WTC11 (cell line): ENCODE measurements at regions not wholly inside any gene's neighbourhood (a gene's known extent, or its start where the extent isn't known, plus 50 kb on each side); places are given as distances from the start of the nearest gene placed in this dataset.

ENCODE experiments used
- ATAC-seq: fragments of 200-7000 bp; cut with Tn5 transposase; 2 replicates; pipeline ENCODE4 v1.10.0; 2021; ENCODE audit warnings: mild to moderate bottlenecking, moderate library complexity
- CTCF ChIA-PET: fragments of 300-600 bp; sonication (Branson Sonifier 250); formaldehyde crosslinking; loops from one replicate; lab custom pipeline; 2021; ENCODE audit warnings: antibody characterized with exemption; lab: Charles Lee
- POLR2A ChIA-PET: fragments of 350-600 bp; sonication (Branson Sonifier 250); formaldehyde crosslinking; loops from one replicate; lab custom pipeline; 2021; ENCODE audit warnings: antibody characterized with exemption; lab: Charles Lee
- DNase-seq: peaks from one replicate; pipeline ENCODE4 v3.0.0; 2021; ENCODE audit warnings: low spot score
- H3K27ac Mint-ChIP-seq: 2 replicates; pipeline ENCODE4 v1.8.0; 2021; ENCODE audit warnings: mixed read lengths
- H3K27me3 Mint-ChIP-seq: 2 replicates; pipeline ENCODE4 v1.8.0; 2021; ENCODE audit warnings: low read depth, mild to moderate bottlenecking, moderate library complexity, mixed read lengths
- H3K36me3 Mint-ChIP-seq: 2 replicates; pipeline ENCODE4 v1.8.0; 2021; ENCODE audit warnings: mixed read lengths
- H3K4me1 Mint-ChIP-seq: 2 replicates; pipeline ENCODE4 v1.8.0; 2022; ENCODE audit warnings: mixed read lengths
- H3K4me3 Mint-ChIP-seq: 2 replicates; pipeline ENCODE4 v1.8.0; 2021; ENCODE audit warnings: mild to moderate bottlenecking, moderate library complexity, mixed read lengths
- H3K9me3 Mint-ChIP-seq: 2 replicates; pipeline ENCODE4 v1.8.0; 2021; ENCODE audit warnings: mixed read lengths
- CREB1 ChIP-seq: sonication (generic); formaldehyde crosslinking; IDR thresholded peaks from 2 replicates; pipeline ENCODE4 v1.8.0; 2023; ENCODE audit warnings: mild to moderate bottlenecking, missing genetic modification reagents
- MYBL2 ChIP-seq: sonication (generic); formaldehyde crosslinking; IDR thresholded peaks from 2 replicates; pipeline ENCODE4 v1.8.1; 2023; ENCODE audit warnings: mild to moderate bottlenecking, moderate library complexity, missing genetic modification reagents
- RORB ChIP-seq: fragments of 250-450 bp; sonication (Bioruptor Pico); IDR thresholded peaks from 2 replicates; pipeline ENCODE4 v1.9.0; 2021; ENCODE audit warnings: mild to moderate bottlenecking
- SMAD4 ChIP-seq: sonication (generic); formaldehyde crosslinking; IDR thresholded peaks from 2 replicates; pipeline ENCODE4 v1.8.0; 2022; ENCODE audit warnings: mild to moderate bottlenecking, missing genetic modification reagents
- SOX15 ChIP-seq: fragments of 250-450 bp; sonication (Bioruptor Pico); IDR thresholded peaks from 2 replicates; pipeline ENCODE4 v1.9.0; 2021; ENCODE audit warnings: mild to moderate bottlenecking
- TEAD4 ChIP-seq: sonication (generic); formaldehyde crosslinking; IDR thresholded peaks from 2 replicates; pipeline ENCODE4 v1.8.0; 2022; ENCODE audit warnings: mild to moderate bottlenecking, missing genetic modification reagents
- TP53 ChIP-seq: sonication (generic); formaldehyde crosslinking; IDR thresholded peaks from 2 replicates; pipeline ENCODE4 v1.8.1; 2023; ENCODE audit warnings: mild to moderate bottlenecking, missing genetic modification reagents
- ZNF396 ChIP-seq: fragments of 250-450 bp; sonication (Bioruptor Pico); IDR thresholded peaks from 2 replicates; pipeline ENCODE4 v1.8.0; 2021; ENCODE audit warnings: mild to moderate bottlenecking, moderate library complexity, borderline replicate concordance
- TF ChIP-seq, protein P1 (sequence below): sonication (generic); formaldehyde crosslinking; IDR thresholded peaks from 2 replicates; pipeline ENCODE4 v1.8.1; 2023; ENCODE audit warnings: mild to moderate bottlenecking, missing genetic modification reagents, borderline replicate concordance
- TF ChIP-seq, protein P2 (sequence below): sonication (generic); formaldehyde crosslinking; IDR thresholded peaks from 2 replicates; pipeline ENCODE4 v1.8.0; 2023; ENCODE audit warnings: missing genetic modification reagents, mild to moderate bottlenecking, borderline replicate concordance
- TF ChIP-seq, protein P3 (sequence below): sonication (generic); formaldehyde crosslinking; IDR thresholded peaks from 2 replicates; pipeline ENCODE4 v1.8.0; 2022; ENCODE audit warnings: mild to moderate bottlenecking, missing genetic modification reagents
- TF ChIP-seq, protein P4 (sequence below): sonication (generic); formaldehyde crosslinking; IDR thresholded peaks from 2 replicates; pipeline ENCODE4 v1.8.1; 2022; ENCODE audit warnings: low read depth, missing genetic modification reagents, borderline replicate concordance
- TF ChIP-seq, protein P5 (sequence below): sonication (generic); formaldehyde crosslinking; IDR thresholded peaks from 2 replicates; pipeline ENCODE4 v1.8.0; 2022; ENCODE audit warnings: mild to moderate bottlenecking, missing genetic modification reagents
- TF ChIP-seq, protein P6 (sequence below): fragments of 250-450 bp; sonication (Bioruptor Pico); IDR thresholded peaks from 2 replicates; pipeline ENCODE4 v1.9.0; 2021; ENCODE audit warnings: moderate library complexity, mild to moderate bottlenecking, inconsistent platforms, borderline replicate concordance
- TF ChIP-seq, protein P7 (sequence below): sonication (generic); formaldehyde crosslinking; IDR thresholded peaks from 2 replicates; pipeline ENCODE4 v1.8.0; 2022; ENCODE audit warnings: mild to moderate bottlenecking, missing genetic modification reagents

DNA sequence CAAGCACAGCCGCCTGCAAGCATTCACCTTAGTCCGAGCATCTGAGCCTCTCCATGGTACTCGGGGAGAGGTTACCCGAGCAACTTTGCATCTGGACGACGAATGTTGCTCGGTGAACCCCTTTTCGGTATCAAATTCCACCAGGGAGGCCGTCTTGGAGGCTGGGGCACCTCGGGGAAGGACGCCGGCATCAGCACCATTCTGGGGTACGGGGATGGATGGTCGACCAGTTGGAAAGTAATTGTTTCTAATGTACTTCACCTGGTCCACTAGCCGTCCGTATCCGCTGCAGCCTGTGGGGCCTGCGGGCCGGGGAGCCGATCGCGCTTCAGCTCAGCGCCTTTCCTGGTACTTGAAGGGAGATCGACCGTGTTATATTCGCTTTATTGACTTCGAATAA, 161.7 kb upstream of the RTL1 start:
- Mint-ChIP-seq H3K4me3 (no peak overlapping the region), H3K27me3 (no peaks in the 10 kb centered on the region; the same call in 1 of the 2 replicates), H3K9me3 (peaks cover 6% of the 10 kb centered on the region; the same call in 1 of the 2 replicates), H3K27ac (no peak overlapping the region), H3K4me1 (peaks cover 1% of the 10 kb centered on the region; the same call in 1 of the 2 replicates), H3K36me3 (peaks cover 42% of the 10 kb centered on the region)
- POLR2A ChIA-PET: no interaction called here
- ATAC-seq (no peak), DNase-seq (no peak)
- CTCF ChIA-PET: no interaction called here
- no peak for TF ChIP-seq TP53
- TF ChIP-seq MYBL2 (CRISPR knock-in tag): no peak
- TF ChIP-seq, protein P1, sequence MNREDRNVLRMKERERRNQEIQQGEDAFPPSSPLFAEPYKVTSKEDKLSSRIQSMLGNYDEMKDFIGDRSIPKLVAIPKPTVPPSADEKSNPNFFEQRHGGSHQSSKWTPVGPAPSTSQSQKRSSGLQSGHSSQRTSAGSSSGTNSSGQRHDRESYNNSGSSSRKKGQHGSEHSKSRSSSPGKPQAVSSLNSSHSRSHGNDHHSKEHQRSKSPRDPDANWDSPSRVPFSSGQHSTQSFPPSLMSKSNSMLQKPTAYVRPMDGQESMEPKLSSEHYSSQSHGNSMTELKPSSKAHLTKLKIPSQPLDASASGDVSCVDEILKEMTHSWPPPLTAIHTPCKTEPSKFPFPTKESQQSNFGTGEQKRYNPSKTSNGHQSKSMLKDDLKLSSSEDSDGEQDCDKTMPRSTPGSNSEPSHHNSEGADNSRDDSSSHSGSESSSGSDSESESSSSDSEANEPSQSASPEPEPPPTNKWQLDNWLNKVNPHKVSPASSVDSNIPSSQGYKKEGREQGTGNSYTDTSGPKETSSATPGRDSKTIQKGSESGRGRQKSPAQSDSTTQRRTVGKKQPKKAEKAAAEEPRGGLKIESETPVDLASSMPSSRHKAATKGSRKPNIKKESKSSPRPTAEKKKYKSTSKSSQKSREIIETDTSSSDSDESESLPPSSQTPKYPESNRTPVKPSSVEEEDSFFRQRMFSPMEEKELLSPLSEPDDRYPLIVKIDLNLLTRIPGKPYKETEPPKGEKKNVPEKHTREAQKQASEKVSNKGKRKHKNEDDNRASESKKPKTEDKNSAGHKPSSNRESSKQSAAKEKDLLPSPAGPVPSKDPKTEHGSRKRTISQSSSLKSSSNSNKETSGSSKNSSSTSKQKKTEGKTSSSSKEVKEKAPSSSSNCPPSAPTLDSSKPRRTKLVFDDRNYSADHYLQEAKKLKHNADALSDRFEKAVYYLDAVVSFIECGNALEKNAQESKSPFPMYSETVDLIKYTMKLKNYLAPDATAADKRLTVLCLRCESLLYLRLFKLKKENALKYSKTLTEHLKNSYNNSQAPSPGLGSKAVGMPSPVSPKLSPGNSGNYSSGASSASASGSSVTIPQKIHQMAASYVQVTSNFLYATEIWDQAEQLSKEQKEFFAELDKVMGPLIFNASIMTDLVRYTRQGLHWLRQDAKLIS (CRISPR knock-in tag): no peak
- TF ChIP-seq, protein P2, sequence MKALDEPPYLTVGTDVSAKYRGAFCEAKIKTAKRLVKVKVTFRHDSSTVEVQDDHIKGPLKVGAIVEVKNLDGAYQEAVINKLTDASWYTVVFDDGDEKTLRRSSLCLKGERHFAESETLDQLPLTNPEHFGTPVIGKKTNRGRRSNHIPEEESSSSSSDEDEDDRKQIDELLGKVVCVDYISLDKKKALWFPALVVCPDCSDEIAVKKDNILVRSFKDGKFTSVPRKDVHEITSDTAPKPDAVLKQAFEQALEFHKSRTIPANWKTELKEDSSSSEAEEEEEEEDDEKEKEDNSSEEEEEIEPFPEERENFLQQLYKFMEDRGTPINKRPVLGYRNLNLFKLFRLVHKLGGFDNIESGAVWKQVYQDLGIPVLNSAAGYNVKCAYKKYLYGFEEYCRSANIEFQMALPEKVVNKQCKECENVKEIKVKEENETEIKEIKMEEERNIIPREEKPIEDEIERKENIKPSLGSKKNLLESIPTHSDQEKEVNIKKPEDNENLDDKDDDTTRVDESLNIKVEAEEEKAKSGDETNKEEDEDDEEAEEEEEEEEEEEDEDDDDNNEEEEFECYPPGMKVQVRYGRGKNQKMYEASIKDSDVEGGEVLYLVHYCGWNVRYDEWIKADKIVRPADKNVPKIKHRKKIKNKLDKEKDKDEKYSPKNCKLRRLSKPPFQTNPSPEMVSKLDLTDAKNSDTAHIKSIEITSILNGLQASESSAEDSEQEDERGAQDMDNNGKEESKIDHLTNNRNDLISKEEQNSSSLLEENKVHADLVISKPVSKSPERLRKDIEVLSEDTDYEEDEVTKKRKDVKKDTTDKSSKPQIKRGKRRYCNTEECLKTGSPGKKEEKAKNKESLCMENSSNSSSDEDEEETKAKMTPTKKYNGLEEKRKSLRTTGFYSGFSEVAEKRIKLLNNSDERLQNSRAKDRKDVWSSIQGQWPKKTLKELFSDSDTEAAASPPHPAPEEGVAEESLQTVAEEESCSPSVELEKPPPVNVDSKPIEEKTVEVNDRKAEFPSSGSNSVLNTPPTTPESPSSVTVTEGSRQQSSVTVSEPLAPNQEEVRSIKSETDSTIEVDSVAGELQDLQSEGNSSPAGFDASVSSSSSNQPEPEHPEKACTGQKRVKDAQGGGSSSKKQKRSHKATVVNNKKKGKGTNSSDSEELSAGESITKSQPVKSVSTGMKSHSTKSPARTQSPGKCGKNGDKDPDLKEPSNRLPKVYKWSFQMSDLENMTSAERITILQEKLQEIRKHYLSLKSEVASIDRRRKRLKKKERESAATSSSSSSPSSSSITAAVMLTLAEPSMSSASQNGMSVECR: no peak

DNA sequence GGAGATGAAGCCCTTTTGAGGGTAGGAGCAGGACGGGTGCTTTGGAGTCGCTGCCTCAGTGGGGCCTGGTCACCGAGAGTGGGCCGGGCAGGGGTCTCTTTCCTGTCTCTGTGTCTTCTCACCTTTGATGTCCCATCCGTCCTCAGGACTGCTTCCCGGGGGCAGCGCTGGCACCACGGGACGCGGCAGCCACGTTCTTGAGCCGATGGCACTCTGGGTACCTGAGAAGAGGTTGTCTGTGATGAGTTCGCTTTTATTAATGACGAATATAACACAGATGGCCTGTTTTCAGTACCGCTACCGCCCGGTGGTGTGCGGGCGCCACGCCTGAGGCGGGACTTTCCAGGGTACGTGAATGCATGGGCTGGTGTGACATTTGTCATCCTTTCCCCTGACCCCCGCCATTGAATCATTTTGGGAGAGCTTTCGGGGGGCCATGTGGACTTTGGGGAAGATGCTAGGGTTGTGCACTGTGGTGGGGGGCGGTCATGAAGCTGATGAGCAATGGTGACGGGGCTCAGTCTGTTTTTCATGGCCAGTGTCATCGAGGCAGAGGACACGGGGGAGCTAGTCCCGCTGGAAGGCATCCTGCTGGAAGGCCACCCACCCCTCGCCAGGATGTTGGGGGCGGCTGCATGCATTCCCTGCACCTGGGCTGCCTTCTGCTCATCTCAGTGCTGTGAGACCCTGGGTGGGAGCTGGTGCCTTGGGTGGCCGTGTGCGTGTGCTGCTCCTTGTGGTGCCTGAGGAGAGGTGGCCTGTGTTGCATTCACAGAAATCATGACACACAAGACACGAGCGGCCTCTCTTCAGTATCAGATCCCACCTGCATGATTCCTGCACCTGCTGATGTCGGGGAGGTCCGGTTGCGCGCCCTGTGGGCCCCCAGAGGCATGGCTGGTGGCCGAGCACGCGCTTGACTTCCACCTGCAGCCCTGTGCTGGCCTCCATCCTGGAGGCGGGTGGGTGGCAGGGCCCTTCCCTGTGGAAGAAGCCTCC, 162.5 kb upstream of the RTL1 start:
- Mint-ChIP-seq H3K9me3 (peaks cover 6% of the 10 kb centered on the region; the same call in 1 of the 2 replicates), H3K27me3 (no peaks in the 10 kb centered on the region; the same call in 1 of the 2 replicates), H3K27ac (no peak overlapping the region), H3K36me3 (peaks cover 35% of the 10 kb centered on the region), H3K4me1 (peaks cover 3% of the 10 kb centered on the region; the same call in 1 of the 2 replicates), H3K4me3 (no peak overlapping the region)
- ChIA-PET POLR2A (no interaction called here), CTCF (no interaction called here)
- TF ChIP-seq, protein P3, sequence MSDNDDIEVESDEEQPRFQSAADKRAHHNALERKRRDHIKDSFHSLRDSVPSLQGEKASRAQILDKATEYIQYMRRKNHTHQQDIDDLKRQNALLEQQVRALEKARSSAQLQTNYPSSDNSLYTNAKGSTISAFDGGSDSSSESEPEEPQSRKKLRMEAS (CRISPR knock-in tag): no peak
- TF ChIP-seq TEAD4 (CRISPR knock-in tag): no peak
- no peak for TF ChIP-seq CREB1
- TF ChIP-seq RORB (CRISPR knock-in tag): no peak
- TF ChIP-seq SOX15 (CRISPR knock-in tag): no peak
- TF ChIP-seq SMAD4 (CRISPR knock-in tag): no peak
- TF ChIP-seq ZNF396 (CRISPR knock-in tag): no peak
- TF ChIP-seq, protein P4, sequence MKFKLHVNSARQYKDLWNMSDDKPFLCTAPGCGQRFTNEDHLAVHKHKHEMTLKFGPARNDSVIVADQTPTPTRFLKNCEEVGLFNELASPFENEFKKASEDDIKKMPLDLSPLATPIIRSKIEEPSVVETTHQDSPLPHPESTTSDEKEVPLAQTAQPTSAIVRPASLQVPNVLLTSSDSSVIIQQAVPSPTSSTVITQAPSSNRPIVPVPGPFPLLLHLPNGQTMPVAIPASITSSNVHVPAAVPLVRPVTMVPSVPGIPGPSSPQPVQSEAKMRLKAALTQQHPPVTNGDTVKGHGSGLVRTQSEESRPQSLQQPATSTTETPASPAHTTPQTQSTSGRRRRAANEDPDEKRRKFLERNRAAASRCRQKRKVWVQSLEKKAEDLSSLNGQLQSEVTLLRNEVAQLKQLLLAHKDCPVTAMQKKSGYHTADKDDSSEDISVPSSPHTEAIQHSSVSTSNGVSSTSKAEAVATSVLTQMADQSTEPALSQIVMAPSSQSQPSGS (CRISPR knock-in tag): no peak
- TF ChIP-seq, protein P5, sequence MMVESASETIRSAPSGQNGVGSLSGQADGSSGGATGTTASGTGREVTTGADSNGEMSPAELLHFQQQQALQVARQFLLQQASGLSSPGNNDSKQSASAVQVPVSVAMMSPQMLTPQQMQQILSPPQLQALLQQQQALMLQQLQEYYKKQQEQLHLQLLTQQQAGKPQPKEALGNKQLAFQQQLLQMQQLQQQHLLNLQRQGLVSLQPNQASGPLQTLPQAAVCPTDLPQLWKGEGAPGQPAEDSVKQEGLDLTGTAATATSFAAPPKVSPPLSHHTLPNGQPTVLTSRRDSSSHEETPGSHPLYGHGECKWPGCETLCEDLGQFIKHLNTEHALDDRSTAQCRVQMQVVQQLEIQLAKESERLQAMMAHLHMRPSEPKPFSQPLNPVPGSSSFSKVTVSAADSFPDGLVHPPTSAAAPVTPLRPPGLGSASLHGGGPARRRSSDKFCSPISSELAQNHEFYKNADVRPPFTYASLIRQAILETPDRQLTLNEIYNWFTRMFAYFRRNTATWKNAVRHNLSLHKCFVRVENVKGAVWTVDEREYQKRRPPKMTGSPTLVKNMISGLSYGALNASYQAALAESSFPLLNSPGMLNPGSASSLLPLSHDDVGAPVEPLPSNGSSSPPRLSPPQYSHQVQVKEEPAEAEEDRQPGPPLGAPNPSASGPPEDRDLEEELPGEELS (CRISPR knock-in tag): no peak
- TF ChIP-seq, protein P6, sequence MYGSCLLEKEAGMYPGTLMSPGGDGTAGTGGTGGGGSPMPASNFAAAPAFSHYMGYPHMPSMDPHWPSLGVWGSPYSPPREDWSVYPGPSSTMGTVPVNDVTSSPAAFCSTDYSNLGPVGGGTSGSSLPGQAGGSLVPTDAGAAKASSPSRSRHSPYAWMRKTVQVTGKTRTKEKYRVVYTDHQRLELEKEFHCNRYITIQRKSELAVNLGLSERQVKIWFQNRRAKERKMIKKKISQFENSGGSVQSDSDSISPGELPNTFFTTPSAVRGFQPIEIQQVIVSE (CRISPR knock-in tag): no peak
- TF ChIP-seq, protein P7, sequence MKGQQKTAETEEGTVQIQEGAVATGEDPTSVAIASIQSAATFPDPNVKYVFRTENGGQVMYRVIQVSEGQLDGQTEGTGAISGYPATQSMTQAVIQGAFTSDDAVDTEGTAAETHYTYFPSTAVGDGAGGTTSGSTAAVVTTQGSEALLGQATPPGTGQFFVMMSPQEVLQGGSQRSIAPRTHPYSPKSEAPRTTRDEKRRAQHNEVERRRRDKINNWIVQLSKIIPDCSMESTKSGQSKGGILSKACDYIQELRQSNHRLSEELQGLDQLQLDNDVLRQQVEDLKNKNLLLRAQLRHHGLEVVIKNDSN (CRISPR knock-in tag): no peak
- DNase-seq (peak; percentile 8), ATAC-seq (no peak)
